Activated CD4-positive, alpha-beta T cell treated with anti-CD3 and anti-CD28 coated beads for 24 hours (primary cell): ENCODE measurements at regions not wholly inside any gene's neighbourhood (a gene's known extent, or its start where the extent isn't known, plus 50 kb on each side); places are given as distances from the start of the nearest gene placed in this dataset.
"Not testable (repeated sequence)": the region's sequence is repeated elsewhere in the genome, so short reads cannot be mapped to it uniquely, and the experiment has no call there.

Experiments
- DNase-seq, 2 donors: peaks; one replicate each; pipeline ENCODE4 v3.0.0-alpha.2; 2020; ENCODE audit warnings: low read depth in 2 of 2

DNA sequence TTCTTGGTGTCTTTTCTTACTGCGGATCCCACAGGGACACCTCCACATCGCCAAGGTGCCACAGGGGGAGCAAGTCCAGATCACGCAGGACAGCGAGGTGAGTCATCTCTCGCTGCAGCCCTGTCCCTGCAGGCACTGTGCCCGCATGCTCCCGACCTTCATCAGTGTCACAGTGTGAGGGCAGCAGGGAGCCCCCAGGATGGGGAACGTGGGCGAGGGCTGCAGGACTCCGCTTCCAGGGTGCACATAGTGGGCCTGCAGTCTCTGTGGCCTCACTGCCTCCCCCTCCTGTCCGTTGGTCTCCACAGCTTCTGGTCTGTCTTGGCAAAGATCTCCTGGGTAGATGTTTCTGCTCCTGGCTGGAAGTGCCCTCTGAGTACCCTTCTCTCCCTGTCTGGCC lies 78.0 kb downstream of the NPIPB11 start:
- not testable (repeated sequence) for DNase-seq

GRCh38 chr16:29327631-29328408 lies 78.7 kb downstream of the NPIPB11 start:
- DNase-seq, result not testable (repeated sequence)

- DNase-seq, result not testable (repeated sequence)
Observed at GRCh38 chr16:29326164-29327125, 80.1 kb downstream of the NPIPB11 start.

DNA sequence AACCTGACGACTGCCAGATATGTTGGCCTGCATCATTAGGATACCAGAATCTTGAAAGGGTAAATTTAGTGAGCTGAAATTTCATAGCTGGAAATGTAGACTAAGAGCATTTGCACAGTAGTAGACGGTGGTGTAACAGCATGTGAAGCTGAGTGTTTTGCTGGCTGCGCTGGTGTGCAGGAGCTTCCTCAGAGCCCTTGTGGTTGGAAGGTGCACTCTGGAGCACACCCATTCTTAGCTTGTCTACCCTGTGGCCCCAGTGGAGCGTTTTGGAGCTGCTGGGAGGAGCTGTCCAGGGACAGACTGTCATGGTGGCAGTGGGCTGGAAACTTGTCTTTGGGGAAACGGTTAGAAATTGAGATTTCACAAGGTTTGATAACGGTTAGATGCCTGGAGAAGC lies 82.8 kb downstream of the NPIPB11 start:
- DNase-seq, result not testable (repeated sequence)

DNA sequence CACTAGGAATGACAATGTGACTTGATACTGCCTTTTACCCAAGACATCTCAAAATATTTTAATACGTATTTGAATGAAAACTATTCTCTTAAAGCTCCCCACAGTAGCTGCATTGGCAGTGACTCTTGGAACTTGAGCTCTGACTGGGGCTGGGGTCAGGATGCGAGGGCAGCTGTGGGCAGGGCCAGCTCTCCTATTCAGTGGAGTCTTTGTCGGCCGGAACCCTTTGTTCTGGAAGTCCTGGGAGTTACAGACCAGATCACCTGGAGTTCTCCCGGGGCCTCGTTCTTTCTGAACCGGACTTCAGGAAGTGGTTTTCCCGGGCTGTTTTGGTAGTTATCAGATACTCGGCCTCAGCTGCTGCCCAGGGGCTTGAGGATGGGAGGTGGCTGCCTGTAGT lies 84.9 kb downstream of the NPIPB11 start:
- DNase-seq, result no peak

DNA sequence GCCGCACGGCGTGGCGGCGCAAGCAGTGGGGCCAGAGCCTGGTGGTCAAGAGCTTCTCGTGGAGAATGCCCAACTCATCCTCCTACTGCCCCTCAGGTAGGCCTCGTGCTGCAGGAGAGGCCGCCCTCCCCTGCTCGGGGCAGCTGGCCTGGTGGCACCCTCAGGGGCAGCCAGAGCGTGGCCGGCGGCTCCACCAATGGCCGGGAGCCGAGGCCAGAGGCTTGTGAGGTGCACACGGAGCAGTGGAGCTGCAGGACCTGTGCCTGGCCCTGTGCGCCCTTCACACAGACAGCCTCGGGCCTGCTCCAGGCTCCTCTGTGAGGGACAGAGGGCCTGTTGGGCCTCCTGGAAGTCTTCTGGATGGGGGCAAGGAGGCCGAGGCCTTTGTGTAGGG lies 85.5 kb downstream of the NPIPB11 start:
- no peak for DNase-seq

GRCh38 chr16:29320274-29320999 lies 86.1 kb downstream of the NPIPB11 start:
- no peak for DNase-seq

GRCh38 chr16:29319726-29320125 lies 86.8 kb downstream of the NPIPB11 start:
- DNase-seq, result no peak

DNA sequence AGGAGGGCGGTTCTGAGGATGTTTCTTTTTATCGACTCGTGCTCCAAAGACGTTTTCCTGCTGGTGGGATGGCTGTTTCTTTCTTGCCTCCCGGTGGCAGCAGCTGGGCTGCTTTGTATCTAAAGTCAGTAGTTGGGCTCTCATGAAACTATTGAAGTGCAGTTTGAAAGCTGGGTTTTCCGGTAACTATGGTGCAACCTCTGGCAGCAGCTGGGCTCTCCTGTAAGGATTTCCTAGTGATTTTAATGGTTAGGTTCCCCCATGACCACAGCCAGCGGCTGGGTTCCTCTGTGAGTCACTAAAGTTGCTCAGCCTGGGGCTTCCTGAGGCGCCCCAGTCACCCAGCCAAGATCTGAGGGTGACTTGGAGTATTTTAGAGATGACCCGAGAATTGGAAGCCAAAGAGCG lies 87.9 kb downstream of the NPIPB11 start:
- DNase-seq, result not testable (repeated sequence)

GRCh38 chr16:29318037-29318436 lies 88.5 kb downstream of the NPIPB11 start:
- no peak for DNase-seq

DNA sequence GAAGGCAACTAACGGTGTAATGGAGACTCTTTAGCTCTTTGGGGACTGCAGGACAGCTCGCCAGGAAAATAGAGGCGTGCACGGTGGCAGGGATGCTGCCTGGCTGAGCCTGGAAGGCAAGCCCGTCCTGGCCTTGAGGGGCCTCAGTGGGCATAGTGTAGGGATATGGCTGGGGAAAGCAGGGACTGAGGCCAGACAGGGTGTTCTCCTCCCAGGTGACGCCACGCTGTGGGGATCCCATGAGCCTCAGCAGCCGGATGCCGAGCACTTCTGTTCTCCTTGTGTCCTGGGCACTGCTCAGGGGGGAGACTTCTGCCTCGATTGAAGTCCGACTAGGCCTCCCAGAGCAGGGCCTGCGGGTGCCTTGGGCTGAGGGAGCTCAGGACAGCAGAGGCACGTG lies 89.2 kb downstream of the NPIPB11 start:
- DNase-seq, result no peak

GRCh38 chr16:29316761-29317183 lies 89.7 kb downstream of the NPIPB11 start:
- no peak for DNase-seq

DNA sequence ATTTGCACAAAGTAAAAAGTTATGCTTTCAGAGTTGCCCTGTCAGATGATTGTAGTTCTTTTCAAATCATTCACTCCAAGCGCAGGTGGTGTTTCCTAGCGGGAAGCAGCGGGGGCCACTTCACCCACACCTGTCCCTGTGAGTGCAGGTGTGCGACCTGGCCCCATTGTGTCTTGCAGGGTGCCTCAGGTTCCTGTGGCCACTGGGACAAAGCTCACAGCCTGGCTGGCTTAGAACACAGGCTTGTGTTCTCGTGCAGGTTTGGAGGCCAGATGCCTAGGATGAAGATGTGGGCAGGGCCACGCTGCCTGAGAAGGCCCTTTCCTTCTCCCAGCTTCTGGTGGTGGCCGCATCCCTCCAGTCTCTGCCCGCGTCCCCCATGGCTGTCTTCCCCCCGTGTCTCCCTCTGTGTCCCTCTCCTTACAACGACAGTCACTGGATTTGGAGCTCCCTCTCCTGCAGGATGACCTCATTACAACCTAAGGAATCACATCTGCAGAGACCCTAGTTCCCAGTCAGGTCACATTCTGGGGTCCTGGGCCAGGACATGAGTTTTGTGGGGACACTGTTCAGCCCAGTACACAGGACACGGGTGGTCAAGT lies 90.5 kb downstream of the NPIPB11 start:
- no peak for DNase-seq

GRCh38 chr16:29315046-29315445 lies 91.5 kb downstream of the NPIPB11 start:
- no peak for DNase-seq

DNA sequence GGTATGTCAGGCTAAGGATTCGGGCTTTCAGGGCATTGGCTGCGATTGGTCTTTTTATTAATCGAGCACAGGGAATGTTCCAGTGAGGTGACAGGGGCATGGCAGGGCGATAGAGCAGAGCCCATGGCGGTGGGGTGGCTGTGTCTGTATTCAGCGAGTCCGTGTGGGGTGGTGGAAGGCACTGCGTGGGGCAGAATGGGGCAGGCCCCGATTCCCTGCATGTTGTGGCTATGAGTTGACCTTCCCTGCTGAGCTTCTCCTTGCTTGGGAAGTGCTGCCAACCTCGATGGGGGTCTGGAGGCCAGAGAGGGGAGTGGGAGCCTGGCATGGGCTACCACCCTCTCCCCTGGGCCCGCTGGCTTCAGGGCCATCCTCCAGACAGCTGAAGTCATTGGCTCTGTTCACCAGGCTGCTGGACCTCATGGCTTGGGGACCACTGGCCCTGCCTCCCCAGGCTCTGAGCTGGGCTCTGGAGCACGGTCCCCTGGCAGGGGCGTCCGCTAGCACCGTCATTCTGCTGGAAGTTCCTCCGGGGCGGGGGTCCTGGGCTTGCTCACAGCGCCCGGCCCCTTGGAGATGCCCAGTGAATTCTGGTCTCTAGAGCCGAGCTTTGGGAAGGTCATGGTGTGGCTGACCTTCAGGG lies 92.1 kb downstream of the NPIPB11 start:
- DNase-seq, result no peak

- no peak for DNase-seq
Observed at GRCh38 chr16:29313559-29314048, 92.9 kb downstream of the NPIPB11 start.

- DNase-seq, result no peak
Observed at GRCh38 chr16:29312835-29313558, 93.5 kb downstream of the NPIPB11 start.

- not testable (repeated sequence) for DNase-seq
Observed at GRCh38 chr16:29312345-29312675, 94.2 kb downstream of the NPIPB11 start.

- no peak for DNase-seq
Observed at GRCh38 chr16:29311461-29312344, 94.8 kb downstream of the NPIPB11 start.
